DOHH2 (cell line): ENCODE measurements at regions not wholly inside any gene's neighbourhood (a gene's known extent, or its start where the extent isn't known, plus 50 kb on each side); places are given as distances from the start of the nearest gene placed in this dataset.

Experiments
- CTCF ChIP-seq: fragments of 200-600 bp; sonication (generic); IDR thresholded peaks from one replicate; pipeline ENCODE4 v1.5.1; 2014; ENCODE audit warnings: antibody characterized with exemption, mild to moderate bottlenecking, low read depth, low read length; ENCODE audit not compliant: poor library complexity, severe bottlenecking
- EZH2phosphoT487 ChIP-seq: fragments of 200-600 bp; sonication (generic); IDR thresholded peaks from 2 replicates; pipeline ENCODE4 v1.6.1; 2017; ENCODE audit warnings: borderline replicate concordance, mild to moderate bottlenecking, antibody characterized with exemption, low read length, moderate library complexity, mixed read lengths

GRCh38 chr22:22799561-22799960, 88.1 kb upstream of the IGLL5 start:
- TF ChIP-seq CTCF, result no peak
- TF ChIP-seq EZH2phosphoT487, result no peak
